ENCODE measurements at regions not wholly inside any gene's neighbourhood (a gene's known extent, or its start where the extent isn't known, plus 50 kb on each side); places are given as distances from the start of the nearest gene placed in this dataset.
"Not testable (repeated sequence)": the region's sequence is repeated elsewhere in the genome, so short reads cannot be mapped to it uniquely, and the experiment has no call there.

DNA sequence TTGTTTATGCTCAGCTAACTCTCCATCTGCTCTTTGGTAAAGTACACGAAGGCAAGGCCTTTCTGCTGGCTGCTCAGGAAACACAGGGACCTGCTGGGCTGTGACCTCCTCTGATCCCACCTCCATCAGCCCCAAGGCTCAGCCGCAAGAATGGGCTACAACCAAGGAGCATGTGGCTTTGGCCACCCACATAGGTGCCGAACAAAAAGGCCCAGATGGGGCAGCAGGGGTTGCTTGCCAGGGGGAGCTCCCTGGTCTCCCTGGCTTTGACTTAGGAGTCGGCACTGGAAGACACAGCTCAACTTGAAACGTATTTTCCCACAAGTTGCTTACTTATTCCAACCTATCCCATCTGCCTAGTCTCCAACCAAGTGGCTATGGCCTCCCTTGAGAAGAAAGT, 461.1 kb downstream of the ICE1 start:
- H3K36me3 Mint-ChIP-seq (ENCODE audit: low read depth): no peaks in the 10 kb centered on the region
- H3K4me1 Mint-ChIP-seq (ENCODE audit: low read depth): no peaks in the 10 kb centered on the region
- no peak overlapping the region for H3K27ac Mint-ChIP-seq
- intact Hi-C loops (cut with micrococcal nuclease): no loop called here
- H3K9me3 Mint-ChIP-seq: no peaks in the 10 kb centered on the region
- H3K27me3 Mint-ChIP-seq (ENCODE audit: insufficient read depth): peaks cover 2% of the 10 kb centered on the region
- no peak for DNase-seq (ENCODE audit: low spot score)
- H3K4me3 Mint-ChIP-seq: no peak overlapping the region

DNA sequence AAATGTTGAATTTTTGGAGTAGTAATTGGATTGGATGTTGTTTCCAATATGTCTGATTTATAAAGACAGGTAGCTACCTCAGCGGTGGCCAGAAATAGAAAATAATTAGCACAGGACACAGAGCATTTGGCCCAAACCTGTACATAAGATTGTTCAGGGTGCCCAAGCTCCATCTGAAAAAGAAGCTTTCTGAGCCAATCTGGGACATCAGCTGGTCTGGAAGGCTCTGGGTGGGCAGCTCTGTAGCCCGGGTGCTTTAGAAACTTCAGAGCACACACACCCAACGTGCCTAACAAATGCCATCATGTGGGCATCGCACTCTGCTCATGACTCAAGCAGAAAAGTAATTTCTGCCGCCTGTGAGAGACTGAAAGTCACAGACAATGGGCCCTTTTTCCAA, 460.7 kb downstream of the ICE1 start:
- no peaks in the 10 kb centered on the region for H3K4me1 Mint-ChIP-seq (ENCODE audit: low read depth)
- peaks cover 2% of the 10 kb centered on the region for H3K27me3 Mint-ChIP-seq (ENCODE audit: insufficient read depth)
- no peak overlapping the region for H3K4me3 Mint-ChIP-seq
- H3K27ac Mint-ChIP-seq: no peak overlapping the region
- intact Hi-C loops (cut with micrococcal nuclease): no loop called here
- DNase-seq (ENCODE audit: low spot score): no peak
- no peaks in the 10 kb centered on the region for H3K9me3 Mint-ChIP-seq
- no peaks in the 10 kb centered on the region for H3K36me3 Mint-ChIP-seq (ENCODE audit: low read depth)

GRCh38 chr5:5882706-5883105, 460.2 kb downstream of the ICE1 start:
- peaks cover 3% of the 10 kb centered on the region for H3K27me3 Mint-ChIP-seq (ENCODE audit: insufficient read depth)
- no peaks in the 10 kb centered on the region for H3K36me3 Mint-ChIP-seq (ENCODE audit: low read depth)
- no peaks in the 10 kb centered on the region for H3K9me3 Mint-ChIP-seq
- H3K4me1 Mint-ChIP-seq (ENCODE audit: low read depth): no peaks in the 10 kb centered on the region
- no peak for DNase-seq (ENCODE audit: low spot score)
- H3K27ac Mint-ChIP-seq: no peak overlapping the region
- H3K4me3 Mint-ChIP-seq: no peak overlapping the region
- intact Hi-C loops (cut with micrococcal nuclease): no loop called here

GRCh38 chr5:5881294-5881693, 458.8 kb downstream of the ICE1 start:
- no peak overlapping the region for H3K4me3 Mint-ChIP-seq
- DNase-seq (ENCODE audit: low spot score): no peak

DNA sequence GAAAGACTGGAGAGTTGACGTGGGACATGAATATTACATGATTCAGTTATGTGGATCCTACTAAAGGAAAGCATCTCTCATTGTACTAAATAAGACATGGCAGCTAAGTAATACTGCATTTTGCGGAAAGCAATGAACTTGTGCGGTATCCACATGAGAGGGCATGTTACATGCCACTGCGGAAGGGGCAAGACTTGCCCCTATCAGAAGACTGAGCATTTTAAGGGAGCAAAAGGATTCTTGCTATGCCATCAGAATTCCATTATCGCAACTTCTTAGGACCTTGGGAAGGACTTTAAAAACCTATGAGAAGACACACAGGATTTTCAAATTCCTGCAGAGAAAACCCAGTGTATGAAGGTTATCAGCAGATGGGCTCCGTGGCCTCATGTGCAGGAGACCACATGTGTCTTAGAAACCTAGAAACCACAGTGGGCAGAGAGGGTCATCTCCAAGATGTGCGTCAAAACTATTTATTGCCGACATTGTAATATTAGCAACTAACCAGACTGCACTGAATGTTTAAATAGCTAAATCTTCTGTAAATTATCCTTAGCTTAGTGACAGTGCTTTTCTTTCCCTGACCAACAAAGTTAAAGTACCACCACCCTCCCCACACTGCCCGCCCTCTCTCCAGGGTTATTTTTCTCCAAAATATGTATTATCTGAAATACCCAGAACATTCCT, 457.7 kb downstream of the ICE1 start:
- Mint-ChIP-seq H3K27ac (no peak overlapping the region), H3K4me3 (no peak overlapping the region), H3K4me1 (ENCODE audit: low read depth) (no peaks in the 10 kb centered on the region), H3K9me3 (no peaks in the 10 kb centered on the region), H3K36me3 (ENCODE audit: low read depth) (no peaks in the 10 kb centered on the region), H3K27me3 (ENCODE audit: insufficient read depth) (peaks cover 7% of the 10 kb centered on the region)
- intact Hi-C loops (cut with micrococcal nuclease): no loop called here
- no peak for DNase-seq (ENCODE audit: low spot score)

More at GRCh38 chr5:5881294-5881693, 458.8 kb downstream of the ICE1 start:
- H3K4me1 Mint-ChIP-seq (ENCODE audit: low read depth): no peaks in the 10 kb centered on the region
- peaks cover 7% of the 10 kb centered on the region for H3K27me3 Mint-ChIP-seq (ENCODE audit: insufficient read depth)
- intact Hi-C loops (cut with micrococcal nuclease): no loop called here
- H3K27ac Mint-ChIP-seq: no peak overlapping the region
- H3K36me3 Mint-ChIP-seq (ENCODE audit: low read depth): no peaks in the 10 kb centered on the region
- no peaks in the 10 kb centered on the region for H3K9me3 Mint-ChIP-seq

DNA sequence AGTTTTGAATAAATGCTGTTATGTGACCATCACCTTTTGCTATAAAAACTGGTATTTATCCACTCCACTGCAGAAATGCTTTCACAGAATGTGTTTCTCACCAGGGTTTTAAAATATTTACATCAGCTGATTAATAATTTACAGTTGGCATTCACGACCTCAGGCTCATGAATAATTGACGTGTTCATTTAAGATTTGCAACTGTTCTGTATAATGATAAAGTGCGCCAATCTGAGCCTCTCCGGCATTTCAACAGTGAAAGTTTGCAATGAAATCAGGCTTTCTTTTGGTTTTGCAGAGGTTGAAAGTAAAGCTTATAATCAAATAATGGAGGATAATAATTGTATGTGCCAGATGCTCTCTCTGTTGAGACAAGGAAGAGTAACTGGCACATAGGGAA, 434.9 kb downstream of the ICE1 start:
- Mint-ChIP-seq H3K4me3 (no peak overlapping the region), H3K27me3 (ENCODE audit: insufficient read depth) (no peaks in the 10 kb centered on the region), H3K4me1 (ENCODE audit: low read depth) (no peaks in the 10 kb centered on the region), H3K9me3 (no peaks in the 10 kb centered on the region), H3K36me3 (ENCODE audit: low read depth) (no peaks in the 10 kb centered on the region), H3K27ac (no peak overlapping the region)
- DNase-seq (ENCODE audit: low spot score): no peak
- intact Hi-C loops (cut with micrococcal nuclease): no loop called here

DNA sequence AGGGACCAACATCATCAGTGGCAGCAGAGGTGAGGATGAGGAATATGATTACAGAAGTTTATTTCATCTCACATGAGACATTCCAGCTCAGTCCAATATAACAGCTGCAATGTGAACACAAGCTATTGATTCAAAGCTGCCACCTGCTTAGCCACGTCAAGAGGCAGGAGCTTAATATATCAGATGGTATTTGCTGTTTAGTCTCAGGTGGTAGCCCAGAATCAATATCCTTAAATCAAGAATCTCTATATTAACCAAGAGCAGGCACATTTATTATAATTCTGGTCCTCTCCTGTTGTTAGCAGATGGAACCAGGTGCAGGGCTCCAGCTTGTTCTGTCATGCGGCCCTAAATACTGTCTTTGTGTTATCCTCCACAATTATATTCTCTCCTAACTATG, 431.6 kb downstream of the ICE1 start:
- Mint-ChIP-seq H3K36me3 (ENCODE audit: low read depth) (no peaks in the 10 kb centered on the region), H3K4me1 (ENCODE audit: low read depth) (no peaks in the 10 kb centered on the region), H3K4me3 (no peak overlapping the region), H3K27ac (no peak overlapping the region), H3K27me3 (ENCODE audit: insufficient read depth) (no peaks in the 10 kb centered on the region), H3K9me3 (no peaks in the 10 kb centered on the region)
- intact Hi-C loops (cut with micrococcal nuclease): no loop called here
- DNase-seq (ENCODE audit: low spot score): no peak

GRCh38 chr5:5838493-5838892, 416.0 kb downstream of the ICE1 start:
- no peaks in the 10 kb centered on the region for H3K27me3 Mint-ChIP-seq (ENCODE audit: insufficient read depth)
- intact Hi-C loops (cut with micrococcal nuclease): no loop called here
- no peak overlapping the region for H3K4me3 Mint-ChIP-seq
- no peak overlapping the region for H3K27ac Mint-ChIP-seq
- H3K4me1 Mint-ChIP-seq (ENCODE audit: low read depth): no peaks in the 10 kb centered on the region
- DNase-seq (ENCODE audit: low spot score): no peak
- no peaks in the 10 kb centered on the region for H3K9me3 Mint-ChIP-seq
- H3K36me3 Mint-ChIP-seq (ENCODE audit: low read depth): no peaks in the 10 kb centered on the region

DNA sequence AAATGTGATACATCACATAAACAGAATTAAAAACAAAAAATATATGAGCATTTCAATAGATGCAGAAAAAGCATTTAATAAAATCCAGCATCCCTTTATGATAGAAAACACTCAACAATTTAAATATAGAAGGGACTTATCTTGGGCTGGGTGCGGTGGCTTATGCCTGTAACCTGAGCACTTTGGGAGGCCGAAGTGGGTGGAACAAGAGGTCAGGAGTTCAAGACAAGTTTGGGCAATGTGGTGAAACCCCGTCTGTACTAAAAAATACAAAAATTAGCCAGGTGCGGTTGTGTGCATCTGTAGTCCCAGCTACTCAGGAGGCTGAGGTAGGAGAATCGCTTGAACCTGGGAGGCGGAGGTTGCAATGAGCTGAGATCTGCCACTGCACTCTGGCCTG, 409.1 kb downstream of the ICE1 start:
- H3K4me3 Mint-ChIP-seq; DNase-seq (ENCODE audit: low spot score); H3K4me1 Mint-ChIP-seq (ENCODE audit: low read depth); H3K9me3 Mint-ChIP-seq; H3K36me3 Mint-ChIP-seq (ENCODE audit: low read depth); H3K27ac Mint-ChIP-seq; intact Hi-C loops (cut with micrococcal nuclease); H3K27me3 Mint-ChIP-seq (ENCODE audit: insufficient read depth): not testable (repeated sequence)

- Mint-ChIP-seq H3K9me3 (no peaks in the 10 kb centered on the region), H3K27me3 (ENCODE audit: insufficient read depth) (peaks cover 6% of the 10 kb centered on the region), H3K36me3 (ENCODE audit: low read depth) (no peaks in the 10 kb centered on the region), H3K4me3 (no peak overlapping the region), H3K27ac (no peak overlapping the region), H3K4me1 (ENCODE audit: low read depth) (no peaks in the 10 kb centered on the region)
- intact Hi-C loops (cut with micrococcal nuclease): no loop called here
- DNase-seq (ENCODE audit: low spot score): no peak
These were observed 406.1 kb downstream of the ICE1 start for GRCh38 chr5:5828619-5829018.

GRCh38 chr5:5826911-5827310, 404.4 kb downstream of the ICE1 start:
- no peaks in the 10 kb centered on the region for H3K36me3 Mint-ChIP-seq (ENCODE audit: low read depth)
- H3K27ac Mint-ChIP-seq: no peak overlapping the region
- no peaks in the 10 kb centered on the region for H3K4me1 Mint-ChIP-seq (ENCODE audit: low read depth)
- H3K9me3 Mint-ChIP-seq: no peaks in the 10 kb centered on the region
- intact Hi-C loops (cut with micrococcal nuclease): no loop called here
- peaks cover 6% of the 10 kb centered on the region for H3K27me3 Mint-ChIP-seq (ENCODE audit: insufficient read depth)
- no peak overlapping the region for H3K4me3 Mint-ChIP-seq
- no peak for DNase-seq (ENCODE audit: low spot score)

GRCh38 chr5:5822729-5823257, 400.3 kb downstream of the ICE1 start:
- Mint-ChIP-seq H3K9me3 (no peaks in the 10 kb centered on the region), H3K27me3 (ENCODE audit: insufficient read depth) (peaks cover 1% of the 10 kb centered on the region), H3K4me3 (no peak overlapping the region), H3K36me3 (ENCODE audit: low read depth) (no peaks in the 10 kb centered on the region), H3K4me1 (ENCODE audit: low read depth) (no peaks in the 10 kb centered on the region), H3K27ac (no peak overlapping the region)
- intact Hi-C loops (cut with micrococcal nuclease): no loop called here
- no peak for DNase-seq (ENCODE audit: low spot score)

DNA sequence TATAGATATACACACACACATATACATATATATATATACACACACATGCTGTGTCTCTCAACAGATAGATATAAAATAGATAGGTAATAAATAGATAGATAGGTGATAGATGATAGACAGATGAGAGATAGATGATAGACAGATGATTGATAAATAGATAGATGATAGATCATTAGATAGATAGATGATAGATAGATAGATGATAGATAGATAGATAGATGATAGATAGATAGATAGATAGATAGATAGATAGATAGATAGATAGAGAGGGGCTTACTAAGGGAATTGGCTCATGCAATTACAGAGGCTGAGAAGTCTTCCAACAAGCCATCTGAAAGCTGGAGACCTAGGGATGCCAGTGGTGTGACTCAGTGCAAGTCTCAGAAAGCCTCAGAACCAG, 394.5 kb downstream of the ICE1 start:
- intact Hi-C loops (cut with micrococcal nuclease): no loop called here
- Mint-ChIP-seq H3K36me3 (ENCODE audit: low read depth) (no peaks in the 10 kb centered on the region), H3K4me3 (no peak overlapping the region), H3K4me1 (ENCODE audit: low read depth) (no peaks in the 10 kb centered on the region), H3K27me3 (ENCODE audit: insufficient read depth) (no peaks in the 10 kb centered on the region), H3K27ac (no peak overlapping the region), H3K9me3 (no peaks in the 10 kb centered on the region)
- no peak for DNase-seq (ENCODE audit: low spot score)

DNA sequence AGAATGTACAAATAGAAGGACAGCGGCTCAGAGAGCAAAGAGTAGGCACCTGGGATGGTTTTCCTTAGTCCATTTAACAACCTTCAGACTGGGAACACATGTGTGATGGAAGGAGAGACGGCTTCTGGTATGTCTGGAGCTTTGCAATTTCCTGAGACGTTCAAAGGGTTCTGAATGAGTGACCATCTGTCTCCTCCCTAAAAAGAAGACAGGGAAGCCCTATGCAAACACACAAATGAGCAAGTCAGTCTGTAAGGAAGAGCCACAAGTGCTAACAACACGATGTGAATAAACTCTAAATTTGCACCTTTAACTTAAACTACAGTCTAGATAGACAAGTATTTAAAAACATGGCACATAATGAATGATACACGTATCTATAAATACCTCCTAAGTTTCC, 391.0 kb downstream of the ICE1 start:
- Mint-ChIP-seq H3K9me3 (no peaks in the 10 kb centered on the region), H3K36me3 (ENCODE audit: low read depth) (no peaks in the 10 kb centered on the region), H3K4me3 (no peak overlapping the region), H3K4me1 (ENCODE audit: low read depth) (no peaks in the 10 kb centered on the region), H3K27me3 (ENCODE audit: insufficient read depth) (no peaks in the 10 kb centered on the region), H3K27ac (no peak overlapping the region)
- DNase-seq (ENCODE audit: low spot score): no peak
- intact Hi-C loops (cut with micrococcal nuclease): no loop called here

Data from activated T-helper 1 cell treated with anti-CD3 and anti-CD28 coated beads, Interleukin-12 subunit alpha, Interleukin-12 subunit beta, Interleukin-2, Interleukin-4 antibody, amounts not matched to agents 30 ng/mL and 10 ng/mL and 1 ng/mL, durations not matched to agents 14 hours and 24 hours and 36 hours (primary cell).